Stimulated activated CD8-positive, alpha-beta memory T cell treated with anti-CD3 and anti-CD28 coated beads, Interleukin-12 subunit alpha, Interleukin-12 subunit beta, amount 100 ng/mL, for 24 hours (primary cell): ENCODE measurements at regions not wholly inside any gene's neighbourhood (a gene's known extent, or its start where the extent isn't known, plus 50 kb on each side); places are given as distances from the start of the nearest gene placed in this dataset.

ENCODE experiments used
- DNase-seq: peaks from one replicate; pipeline ENCODE4 v3.0.0-alpha.2; 2020; ENCODE audit errors: extremely low read depth

DNA sequence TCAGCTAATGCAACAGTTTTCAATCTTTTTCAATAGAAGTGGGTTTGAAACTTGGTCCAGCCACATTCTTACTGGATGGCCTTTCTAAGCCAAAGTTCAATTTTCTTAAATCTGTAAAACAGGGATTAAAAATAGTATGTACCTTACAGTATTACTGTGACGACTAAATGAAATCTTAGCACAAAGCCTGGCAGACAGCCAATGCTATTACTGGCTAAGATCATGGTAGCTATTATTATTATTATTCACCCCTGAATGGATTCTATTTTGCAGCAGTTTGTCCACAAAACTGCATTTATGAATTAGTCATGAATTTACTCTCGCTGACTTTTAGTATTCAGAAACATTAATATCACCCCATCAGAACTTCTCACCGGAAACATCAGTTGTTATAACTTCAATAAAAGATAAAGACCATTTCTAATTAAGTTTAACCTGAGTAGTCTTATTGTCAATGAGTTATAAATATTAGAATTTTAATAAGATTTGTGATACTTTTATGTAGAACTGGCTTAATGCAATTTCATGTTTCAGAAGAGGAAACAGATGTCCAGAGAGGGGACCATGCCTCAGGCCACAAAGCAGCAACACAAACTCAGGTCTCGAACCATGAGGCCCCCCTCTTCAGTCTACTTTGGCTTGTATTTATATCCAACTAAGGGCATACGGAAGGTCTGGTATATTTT lies 468.2 kb downstream of the ARHGEF28 start:
- DNase-seq = no peak

DNA sequence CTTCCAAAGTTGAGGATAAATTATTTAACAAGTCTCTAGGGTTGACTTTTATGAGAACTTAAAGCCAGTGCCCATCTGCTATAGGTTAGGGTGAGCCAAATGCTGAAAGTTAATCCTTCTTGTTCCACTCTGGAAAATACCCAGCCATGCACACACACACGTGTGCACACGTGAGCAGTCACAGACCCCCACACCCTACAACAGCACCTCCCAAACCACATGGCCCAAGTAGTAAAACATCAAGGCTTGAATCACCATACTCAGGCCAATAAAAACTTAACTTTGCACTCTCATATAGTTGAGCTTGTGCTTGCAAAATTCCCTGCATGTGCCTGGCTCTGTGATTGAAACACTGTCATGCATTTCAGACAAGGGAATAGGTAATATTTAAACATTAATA lies 467.6 kb downstream of the ARHGEF28 start:
- DNase-seq = no peak

DNA sequence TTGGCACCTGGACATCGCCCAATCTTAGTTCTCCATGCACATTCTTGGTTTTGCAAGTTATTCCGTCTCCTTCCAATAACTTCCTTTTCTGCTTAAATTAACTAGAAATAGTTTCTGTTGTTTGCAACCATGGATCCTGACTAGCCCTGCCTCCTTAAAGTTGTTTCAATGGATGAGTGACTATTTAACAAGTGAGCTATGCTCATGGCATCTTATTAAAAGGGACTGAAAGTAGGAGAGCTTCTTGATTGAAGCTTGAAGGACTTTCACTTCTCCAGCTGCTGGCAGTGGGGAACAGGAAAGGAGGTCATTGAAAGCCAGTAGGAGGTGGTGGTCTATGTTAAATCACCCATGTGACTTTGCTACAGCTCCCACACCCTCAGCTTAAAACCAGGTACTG lies 466.8 kb downstream of the ARHGEF28 start:
- no peak for DNase-seq

DNA sequence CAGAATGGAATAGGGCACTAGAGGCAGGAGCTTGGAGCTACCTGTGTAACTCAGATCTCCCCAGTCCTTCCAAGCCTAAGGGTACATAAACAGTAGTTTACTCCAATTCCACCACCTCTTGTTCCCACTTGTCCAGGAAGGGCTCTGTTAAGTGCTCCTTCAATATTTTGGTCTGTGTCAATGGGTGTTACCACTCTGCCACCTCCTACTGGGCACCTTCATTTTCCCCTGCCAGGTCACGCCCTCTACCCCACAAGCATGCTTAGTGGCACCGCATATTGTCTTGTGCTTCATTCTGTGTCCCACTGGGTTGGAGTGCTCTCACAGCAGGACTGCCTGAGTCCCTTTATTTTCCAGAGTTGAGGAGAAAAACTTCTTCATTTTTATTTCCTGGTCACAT lies 459.8 kb downstream of the ARHGEF28 start:
- no peak for DNase-seq

DNA sequence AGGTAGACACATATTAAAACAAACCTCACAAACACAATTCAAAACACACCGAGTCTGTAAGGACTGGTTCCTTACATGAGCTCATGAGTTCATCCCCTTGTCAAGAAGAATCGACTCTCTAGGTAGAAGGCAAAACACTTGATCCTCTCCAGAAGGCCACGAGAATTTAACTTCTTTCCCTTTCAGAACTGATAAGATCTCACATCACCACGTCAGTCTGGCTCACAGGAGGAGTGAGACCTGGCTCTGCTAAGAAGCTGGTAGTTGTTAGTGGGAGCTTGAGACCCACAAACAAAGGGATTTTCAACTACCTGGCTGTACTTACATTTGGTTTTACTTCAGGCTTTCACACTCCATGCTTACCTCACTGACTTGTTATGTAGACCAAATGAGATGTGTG lies 459.2 kb downstream of the ARHGEF28 start:
- no peak for DNase-seq

DNA sequence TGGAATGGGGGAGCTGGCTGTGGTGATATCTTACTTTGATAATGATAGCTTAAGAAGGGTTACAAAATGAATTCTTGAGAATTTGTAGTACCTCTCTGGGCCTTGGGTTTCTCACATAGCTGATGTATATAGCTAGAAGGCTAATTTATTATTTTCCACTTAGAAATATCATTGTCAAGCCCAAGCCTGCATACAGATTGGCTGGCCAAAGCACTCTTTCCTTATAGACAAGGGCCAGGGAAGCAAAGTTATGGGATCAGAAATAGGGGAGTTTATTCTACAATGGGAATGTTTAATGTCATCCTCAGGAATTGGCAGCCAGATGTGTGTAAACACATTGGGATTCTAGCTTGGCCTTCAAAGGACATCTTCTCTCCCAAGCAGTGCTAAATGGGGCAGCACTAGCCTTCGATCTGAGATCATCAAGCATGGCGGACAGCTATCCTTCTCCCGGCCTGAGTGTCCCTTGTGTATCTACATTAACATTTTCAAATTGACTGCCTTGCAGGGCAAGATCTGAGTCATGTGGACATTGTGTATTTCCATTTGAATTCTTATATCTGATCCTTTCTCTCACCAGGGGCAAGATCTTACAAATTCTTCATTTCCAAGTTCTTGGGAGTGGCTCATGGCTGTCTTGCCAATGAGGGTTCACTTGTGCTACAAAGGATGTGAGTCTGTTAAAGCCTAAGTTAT lies 457.2 kb downstream of the ARHGEF28 start:
- no peak for DNase-seq

DNA sequence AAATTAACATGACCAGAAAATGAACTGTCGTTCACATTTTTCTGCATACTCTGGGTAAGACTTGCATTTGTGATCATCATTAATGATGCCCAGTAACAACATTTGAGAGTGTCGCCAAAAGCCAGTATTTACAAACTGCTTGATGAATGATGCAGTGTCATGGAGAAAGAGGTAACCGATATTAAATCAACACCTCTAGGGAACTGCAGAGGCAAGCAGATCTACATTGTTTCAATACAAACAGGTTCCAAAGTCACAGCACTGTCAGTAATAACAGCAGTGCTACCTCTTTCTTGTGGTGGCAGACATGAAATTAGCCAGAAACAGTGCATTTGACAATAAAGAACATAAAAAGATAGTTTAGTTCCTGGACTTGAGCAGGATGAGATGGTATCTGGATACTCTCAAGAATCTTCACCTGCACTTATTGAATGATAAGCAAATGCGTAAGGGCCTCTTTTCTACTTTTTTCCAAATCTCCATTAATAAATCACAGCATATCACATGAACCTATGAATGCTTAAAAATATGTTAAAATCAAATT lies 456.6 kb downstream of the ARHGEF28 start:
- DNase-seq = no peak

DNA sequence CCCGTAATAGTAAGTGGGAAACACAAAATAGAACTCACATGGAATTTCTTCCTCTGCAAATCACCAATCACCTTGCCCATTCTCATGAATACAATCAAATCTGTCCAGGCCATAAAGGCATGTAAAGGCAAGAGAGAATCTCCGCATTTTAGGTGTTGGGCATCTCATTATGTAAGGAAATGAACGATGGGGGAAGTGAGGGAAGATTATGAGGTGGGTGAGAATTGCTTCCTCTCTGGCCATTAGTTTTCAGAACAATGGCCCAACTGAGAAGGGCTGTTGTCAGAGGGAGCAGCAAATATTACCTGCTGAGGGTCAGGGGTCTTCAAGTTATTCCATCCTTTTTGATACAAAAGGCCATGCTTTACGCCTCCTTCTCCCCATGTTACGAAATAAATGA lies 455.1 kb downstream of the ARHGEF28 start:
- no peak for DNase-seq

DNA sequence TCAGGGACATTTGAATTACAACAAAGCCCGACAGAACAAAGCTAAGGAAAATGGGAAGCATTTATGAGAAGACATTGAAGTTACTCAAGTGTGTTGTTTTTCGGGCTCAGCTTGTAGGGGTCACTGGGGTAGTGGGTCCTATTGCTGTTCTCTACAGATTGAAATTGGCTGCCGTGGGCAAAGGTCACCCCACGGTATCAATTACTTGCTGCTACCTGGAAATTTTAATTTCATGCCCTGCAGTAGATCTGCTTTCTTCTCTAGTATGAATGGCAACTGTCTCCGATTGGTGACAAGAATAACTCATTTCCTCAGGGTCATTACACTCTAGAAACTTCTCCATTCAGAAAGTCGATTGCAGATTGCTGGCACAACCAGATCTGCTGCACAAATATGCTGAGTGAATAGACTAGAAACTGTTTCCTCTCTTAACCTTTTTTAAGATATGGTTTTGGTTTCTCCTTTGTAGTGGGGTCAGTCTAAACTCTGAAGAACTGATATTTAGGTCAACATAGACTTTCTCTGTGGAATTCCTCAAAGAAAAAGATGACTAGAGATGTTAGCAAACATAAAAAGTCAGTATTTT lies 454.1 kb downstream of the ARHGEF28 start:
- DNase-seq = no peak

DNA sequence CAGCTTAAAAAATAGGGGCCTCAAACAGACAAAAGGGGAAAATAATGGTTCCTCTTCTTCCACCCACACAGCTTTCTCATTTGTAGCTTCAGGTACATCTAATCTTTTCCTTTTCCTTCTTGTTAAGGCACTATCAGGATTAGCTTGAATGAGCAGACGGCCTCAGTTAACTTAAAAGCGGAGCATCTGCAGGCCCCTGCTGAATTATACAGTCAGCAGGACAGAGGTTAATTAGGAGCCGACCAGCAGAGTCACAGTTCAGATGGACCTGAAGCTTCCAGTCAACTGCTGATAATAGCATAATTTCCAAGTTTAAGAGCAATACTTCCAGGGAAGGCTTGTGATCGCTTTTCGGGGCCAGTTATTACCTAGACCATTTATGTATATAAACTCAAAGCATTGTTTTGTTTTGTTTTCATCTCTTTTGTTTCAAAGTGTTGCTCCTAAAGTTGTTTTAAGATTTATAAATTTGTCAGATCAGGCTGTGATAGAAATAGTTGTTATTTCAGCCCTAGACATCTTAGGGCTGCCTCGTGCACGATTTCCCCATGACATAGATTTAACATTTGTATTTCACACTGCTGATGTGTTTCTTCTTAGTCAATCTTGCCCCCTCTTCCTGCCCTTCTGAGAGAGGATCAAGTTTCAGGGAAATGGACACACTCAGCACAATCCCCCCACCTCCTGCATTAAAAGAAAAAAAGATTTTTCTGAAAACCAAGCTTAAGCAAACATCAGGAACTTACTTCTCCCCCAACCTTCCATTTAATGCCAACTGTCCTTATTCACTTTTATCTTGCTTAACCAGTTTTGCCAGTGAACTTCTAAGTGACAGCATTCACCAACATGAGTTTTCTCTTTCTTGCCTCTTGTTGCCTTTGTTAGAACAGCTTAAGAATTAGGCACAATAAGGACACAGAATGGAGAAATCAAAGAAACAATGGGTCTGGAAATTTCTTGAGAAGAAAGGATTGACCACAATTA lies 449.8 kb downstream of the ARHGEF28 start:
- DNase-seq = no peak

DNA sequence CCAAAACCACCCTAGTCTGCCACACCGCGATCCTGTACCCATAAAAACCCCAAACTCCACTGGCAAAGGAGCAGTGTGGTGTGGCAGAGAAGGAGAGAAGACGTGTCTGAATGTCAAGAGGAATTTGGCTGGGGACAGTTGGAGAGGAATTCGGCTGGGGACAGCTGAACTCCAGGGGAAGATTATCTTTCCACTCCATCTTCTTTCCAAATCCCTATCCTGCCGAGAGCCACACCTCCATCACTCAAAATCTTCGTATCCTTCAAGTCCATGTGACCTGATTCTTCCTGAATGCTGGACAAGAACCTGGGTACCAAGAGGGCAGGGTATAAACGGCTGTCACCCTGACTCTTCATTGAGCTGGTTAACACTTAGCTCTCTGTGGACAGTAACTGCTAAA lies 448.1 kb downstream of the ARHGEF28 start:
- no peak for DNase-seq

DNA sequence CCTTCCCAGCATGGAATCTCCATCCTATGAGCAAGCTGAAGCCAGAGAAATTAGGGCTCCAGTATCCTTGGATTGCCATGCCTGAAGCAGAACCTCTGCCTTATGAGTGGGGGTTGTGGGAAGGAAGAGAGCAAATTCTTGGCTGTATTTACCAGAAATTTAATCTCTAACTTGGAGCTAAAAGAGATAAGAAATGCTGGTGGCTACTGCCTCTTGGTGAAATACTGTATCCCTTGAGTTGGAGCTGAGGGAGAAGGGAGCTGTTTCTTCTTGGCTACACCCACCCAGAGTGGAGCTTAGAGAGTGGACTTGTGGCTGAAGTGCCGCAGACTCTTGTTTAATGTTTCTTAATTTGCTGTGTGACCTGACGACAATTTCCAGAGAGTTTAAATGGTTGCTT lies 447.3 kb downstream of the ARHGEF28 start:
- DNase-seq = no peak

DNA sequence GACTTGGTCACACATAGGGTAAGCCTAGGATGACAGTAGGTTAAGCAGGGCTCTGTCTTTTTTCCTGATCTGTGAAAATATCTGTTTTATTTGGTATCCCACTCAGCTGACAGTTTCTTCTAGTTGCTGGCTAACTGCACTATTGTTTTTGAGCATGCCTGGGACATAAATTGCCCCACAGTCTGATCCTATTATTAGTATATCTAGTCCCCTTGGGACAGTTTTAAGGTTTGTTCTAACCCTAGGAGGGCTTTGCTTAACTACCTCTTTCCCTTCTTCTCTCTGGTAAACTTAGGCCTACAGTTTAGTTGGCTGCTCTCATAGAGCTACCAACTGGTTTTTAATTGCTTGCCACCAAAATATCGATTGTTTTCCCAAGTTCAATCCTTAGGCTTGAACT lies 446.6 kb downstream of the ARHGEF28 start:
- no peak for DNase-seq

DNA sequence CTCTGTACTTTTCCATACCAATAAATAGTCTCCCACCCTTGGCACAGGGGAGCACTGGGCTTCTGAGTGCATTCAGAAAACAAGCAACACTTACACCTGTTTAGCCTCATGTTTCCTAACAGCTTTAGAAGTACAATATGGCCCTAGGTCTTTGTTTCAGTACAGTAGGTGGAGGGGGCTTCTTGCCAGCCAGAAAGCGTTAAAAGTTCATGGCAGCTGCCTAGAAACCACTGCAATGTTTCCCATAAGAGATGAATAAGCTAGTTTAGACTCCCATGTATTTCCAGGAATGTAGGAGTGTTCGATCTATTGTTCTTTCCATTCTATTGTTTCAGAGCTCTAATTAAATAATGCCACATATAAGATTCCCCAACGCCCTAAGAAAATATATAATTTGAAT lies 444.8 kb downstream of the ARHGEF28 start:
- DNase-seq = no peak

DNA sequence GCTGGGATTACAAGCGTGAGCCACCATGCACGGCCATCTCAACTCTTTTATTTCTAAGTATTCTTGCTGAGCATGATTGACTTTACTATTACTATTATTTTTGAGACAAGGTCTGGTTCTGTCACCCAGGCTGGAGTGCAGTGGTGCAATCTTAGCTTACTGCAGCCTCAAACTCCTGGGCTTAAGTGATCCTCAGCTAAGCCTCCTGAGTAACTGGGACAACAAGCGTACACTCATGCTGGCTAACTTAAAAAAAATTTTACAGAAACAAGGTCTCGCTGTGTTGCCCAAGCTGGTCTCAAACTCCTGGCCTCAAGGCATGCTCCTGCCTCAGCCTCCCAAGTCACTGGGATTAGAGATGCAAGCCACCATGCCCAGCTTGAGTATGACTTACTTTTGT lies 443.7 kb downstream of the ARHGEF28 start:
- no peak for DNase-seq

DNA sequence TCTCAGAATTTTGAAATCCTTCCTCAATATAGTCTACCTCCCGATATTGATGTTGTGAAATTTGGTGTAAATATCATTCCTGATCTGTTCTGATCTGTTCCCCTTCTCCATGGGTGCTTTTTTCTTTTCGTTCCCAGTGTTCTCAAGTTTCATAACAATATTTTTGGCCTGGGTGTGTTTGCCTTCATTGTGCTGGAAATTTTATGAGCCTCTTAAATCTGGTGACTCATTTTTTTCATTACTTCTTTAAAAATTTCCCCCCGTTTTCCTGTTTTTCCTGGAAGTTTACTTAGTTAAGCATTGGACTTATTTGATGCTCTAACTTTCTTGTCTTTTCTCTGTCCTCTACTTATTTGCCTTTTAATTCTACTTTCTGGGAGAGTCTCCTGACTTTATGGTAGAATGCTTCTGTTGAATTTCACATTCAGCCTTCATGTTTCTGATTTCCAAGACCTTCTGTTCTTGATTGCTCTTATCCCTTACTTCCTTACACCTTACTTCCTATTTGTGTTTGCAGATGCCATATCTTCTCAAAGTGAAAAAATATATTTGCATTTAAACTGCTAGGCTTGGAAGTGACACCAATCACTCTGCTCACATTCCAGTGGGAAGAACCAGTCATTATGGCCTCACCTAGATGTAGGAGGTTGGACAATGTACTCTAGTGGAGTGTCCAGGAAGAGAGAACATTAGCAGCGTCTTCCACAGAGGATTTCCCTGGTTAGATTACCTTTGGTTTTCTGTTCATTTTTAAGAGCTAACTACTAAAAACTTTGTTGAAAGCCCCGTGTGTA lies 441.9 kb downstream of the ARHGEF28 start:
- no peak for DNase-seq

DNA sequence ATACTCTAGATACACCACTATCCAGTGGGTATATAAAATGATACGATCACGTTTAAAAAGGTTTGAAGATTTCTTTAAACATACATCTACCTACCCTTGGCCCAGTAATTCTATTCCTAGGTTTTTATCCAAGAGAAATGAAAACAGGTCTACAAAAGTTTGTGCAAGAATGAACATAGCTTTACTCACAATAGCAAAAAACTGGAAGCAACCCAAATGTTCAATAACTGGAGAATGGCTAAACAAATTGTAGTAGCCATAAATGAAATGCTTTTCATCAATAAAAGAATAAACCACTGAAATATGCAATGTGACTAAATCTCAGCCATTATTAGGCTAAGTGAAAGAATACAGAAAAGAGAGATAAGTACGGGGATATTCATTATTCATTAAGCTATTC lies 438.9 kb downstream of the ARHGEF28 start:
- DNase-seq = no peak

DNA sequence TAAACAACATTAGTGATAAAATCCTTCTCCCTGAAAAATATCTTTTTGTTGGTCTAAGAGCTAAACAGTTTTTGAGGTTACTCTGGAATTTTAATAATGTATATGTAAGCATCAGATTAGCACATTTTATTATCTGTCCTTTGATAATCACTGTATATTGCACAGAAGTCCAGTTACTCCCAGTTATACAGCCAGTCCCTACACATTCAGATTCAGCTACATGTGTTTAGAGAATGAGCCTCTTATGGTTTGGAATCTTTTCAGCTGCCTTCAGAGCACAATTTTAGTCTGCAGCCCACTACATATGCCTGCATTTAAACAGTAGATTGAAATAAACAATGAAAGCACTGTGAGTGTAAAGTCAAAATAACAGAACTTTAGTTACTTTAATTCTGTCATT lies 438.2 kb downstream of the ARHGEF28 start:
- DNase-seq = no peak

DNA sequence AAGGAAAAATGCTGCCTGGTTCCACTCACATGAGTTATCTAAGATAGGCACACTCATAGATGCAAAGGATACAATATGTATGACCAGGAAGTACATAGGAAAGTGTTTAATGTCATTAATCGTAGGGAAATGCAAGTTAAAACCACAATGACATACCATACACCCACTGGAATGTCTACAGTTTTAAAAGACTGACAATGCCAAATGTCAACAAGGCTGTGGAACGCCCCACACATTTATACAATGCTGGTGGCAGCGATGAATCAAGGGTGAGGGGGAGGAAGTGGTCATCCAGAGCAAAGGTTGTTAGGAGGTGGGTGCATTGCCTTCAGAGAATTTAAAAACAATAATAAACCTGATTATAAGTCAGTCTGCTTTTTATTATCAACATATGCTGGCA lies 437.8 kb downstream of the ARHGEF28 start:
- no peak for DNase-seq

DNA sequence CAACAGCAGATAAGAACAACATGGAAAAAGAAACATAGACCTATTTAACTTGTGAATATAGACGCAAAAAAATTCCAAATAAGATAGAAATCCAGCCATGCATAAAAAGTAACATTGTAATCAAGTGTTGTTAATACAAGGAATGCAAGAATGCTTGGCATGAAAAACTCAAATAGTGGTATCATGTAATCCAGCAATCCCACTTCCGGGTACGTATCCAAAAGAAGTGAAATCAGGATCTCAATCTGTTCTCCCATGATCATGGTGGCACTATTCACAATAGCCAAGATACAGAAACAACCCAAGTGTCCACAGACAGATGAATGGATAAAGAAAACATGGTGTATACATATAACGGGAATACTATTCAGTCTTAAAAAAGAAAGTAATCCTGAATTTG lies 437.4 kb downstream of the ARHGEF28 start:
- DNase-seq = no peak

DNA sequence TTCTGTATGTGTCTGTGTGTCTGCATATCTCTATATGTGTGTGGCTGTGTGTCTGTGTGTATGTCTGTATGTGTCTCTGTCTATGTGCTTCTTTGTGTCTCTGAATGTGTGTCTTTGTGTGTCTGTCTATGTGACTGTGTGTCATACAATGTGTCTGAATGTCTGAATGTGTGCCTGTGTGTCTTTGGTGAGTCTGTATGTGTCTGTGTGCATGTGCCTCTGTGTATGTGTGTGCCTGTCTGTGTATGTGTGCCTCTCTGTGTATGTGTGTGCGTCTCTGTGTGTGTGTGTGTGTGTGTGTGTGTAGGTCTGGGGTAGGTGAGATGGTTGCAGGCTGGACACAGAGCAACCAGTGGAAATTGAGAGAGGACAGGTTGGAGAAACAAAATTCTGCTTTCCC lies 435.3 kb downstream of the ARHGEF28 start:
- DNase-seq = no peak
